Rectal smooth muscle tissue (tissue), 1 donor: ENCODE measurements at regions not wholly inside any gene's neighbourhood (a gene's known extent, or its start where the extent isn't known, plus 50 kb on each side); places are given as distances from the start of the nearest gene placed in this dataset.
"Not testable (repeated sequence)": the region's sequence is repeated elsewhere in the genome, so short reads cannot be mapped to it uniquely, and the experiment has no call there.

Experiments used
- H3K27ac ChIP-seq: one replicate; pipeline ENCODE4 v1.7.0; 2013; ENCODE audit warnings: low read depth, low read length, inconsistent platforms
- H3K27me3 ChIP-seq: one replicate; pipeline ENCODE4 v1.7.0; 2013; ENCODE audit warnings: low read length; ENCODE audit not compliant: control insufficient read depth, insufficient read depth
- H3K36me3 ChIP-seq: one replicate; pipeline ENCODE4 v1.7.0; 2013; ENCODE audit warnings: low read length; ENCODE audit not compliant: control insufficient read depth, insufficient read depth
- H3K4me1 ChIP-seq: one replicate; pipeline ENCODE4 v1.7.0; 2013; ENCODE audit warnings: low read length; ENCODE audit not compliant: control insufficient read depth, insufficient read depth
- H3K4me3 ChIP-seq: one replicate; pipeline ENCODE4 v1.7.0; 2013; ENCODE audit warnings: low read length
- H3K9ac ChIP-seq: one replicate; pipeline ENCODE4 v1.7.0; 2013; ENCODE audit warnings: low read length

- Histone ChIP-seq H3K9ac (no peak overlapping the region), H3K27me3 (no peaks in the 10 kb centered on the region), H3K4me1 (no peaks in the 10 kb centered on the region), H3K27ac (no peak overlapping the region), H3K4me3 (no peak overlapping the region), H3K36me3 (no peaks in the 10 kb centered on the region)
Measured at GRCh38 chrX:39779952-39780783, 317.6 kb downstream of the BCOR start.

- Histone ChIP-seq H3K36me3 (no peaks in the 10 kb centered on the region), H3K9ac (no peak overlapping the region), H3K27ac (no peak overlapping the region), H3K4me3 (no peak overlapping the region), H3K27me3 (no peaks in the 10 kb centered on the region), H3K4me1 (no peaks in the 10 kb centered on the region)
Measured at GRCh38 chrX:39782276-39782675, 315.5 kb downstream of the BCOR start.

- Histone ChIP-seq H3K4me3 (no peak overlapping the region), H3K4me1 (no peaks in the 10 kb centered on the region), H3K27me3 (no peaks in the 10 kb centered on the region), H3K36me3 (no peaks in the 10 kb centered on the region), H3K27ac (no peak overlapping the region), H3K9ac (no peak overlapping the region)
Measured at GRCh38 chrX:39787999-39788398, 309.8 kb downstream of the BCOR start.

GRCh38 chrX:39788521-39788920, 309.2 kb downstream of the BCOR start:
- Histone ChIP-seq H3K36me3 (no peaks in the 10 kb centered on the region), H3K27me3 (no peaks in the 10 kb centered on the region), H3K4me1 (no peaks in the 10 kb centered on the region), H3K4me3 (no peak overlapping the region), H3K27ac (no peak overlapping the region), H3K9ac (no peak overlapping the region)

- no peaks in the 10 kb centered on the region for H3K27me3 ChIP-seq
- no peak overlapping the region for H3K27ac ChIP-seq
- H3K4me1 ChIP-seq: no peaks in the 10 kb centered on the region
- H3K9ac ChIP-seq: no peak overlapping the region
- H3K4me3 ChIP-seq: no peak overlapping the region
- no peaks in the 10 kb centered on the region for H3K36me3 ChIP-seq
Measured at GRCh38 chrX:39791691-39792090, 306.1 kb downstream of the BCOR start.

GRCh38 chrX:39795605-39796004, 302.2 kb downstream of the BCOR start:
- Histone ChIP-seq H3K4me1 (no peaks in the 10 kb centered on the region), H3K27me3 (no peaks in the 10 kb centered on the region), H3K4me3 (no peak overlapping the region), H3K9ac (no peak overlapping the region), H3K27ac (no peak overlapping the region), H3K36me3 (no peaks in the 10 kb centered on the region)

- Histone ChIP-seq H3K4me3 (no peak overlapping the region), H3K4me1 (no peaks in the 10 kb centered on the region), H3K27me3 (no peaks in the 10 kb centered on the region), H3K36me3 (no peaks in the 10 kb centered on the region), H3K27ac (no peak overlapping the region), H3K9ac (no peak overlapping the region)
Measured at GRCh38 chrX:39796856-39797255, 300.9 kb downstream of the BCOR start.

GRCh38 chrX:39798488-39798887, 299.3 kb downstream of the BCOR start:
- not testable (repeated sequence) for H3K27ac ChIP-seq, H3K27me3 ChIP-seq, H3K4me1 ChIP-seq, H3K4me3 ChIP-seq, H3K36me3 ChIP-seq, H3K9ac ChIP-seq

GRCh38 chrX:39802354-39802753, 295.4 kb downstream of the BCOR start:
- Histone ChIP-seq H3K27ac (no peak overlapping the region), H3K36me3 (no peaks in the 10 kb centered on the region), H3K4me3 (no peak overlapping the region), H3K4me1 (no peaks in the 10 kb centered on the region), H3K9ac (no peak overlapping the region), H3K27me3 (no peaks in the 10 kb centered on the region)

GRCh38 chrX:39802908-39803307, 294.9 kb downstream of the BCOR start:
- Histone ChIP-seq H3K4me1 (no peaks in the 10 kb centered on the region), H3K27me3 (no peaks in the 10 kb centered on the region), H3K9ac (no peak overlapping the region), H3K27ac (no peak overlapping the region), H3K4me3 (no peak overlapping the region), H3K36me3 (no peaks in the 10 kb centered on the region)

- no peak overlapping the region for H3K27ac ChIP-seq
- no peak overlapping the region for H3K4me3 ChIP-seq
- no peaks in the 10 kb centered on the region for H3K27me3 ChIP-seq
- no peak overlapping the region for H3K9ac ChIP-seq
- H3K4me1 ChIP-seq: no peaks in the 10 kb centered on the region
- no peaks in the 10 kb centered on the region for H3K36me3 ChIP-seq
Measured at GRCh38 chrX:39805022-39805421, 292.7 kb downstream of the BCOR start.

- no peaks in the 10 kb centered on the region for H3K27me3 ChIP-seq
- no peak overlapping the region for H3K27ac ChIP-seq
- no peak overlapping the region for H3K4me3 ChIP-seq
- H3K4me1 ChIP-seq: no peaks in the 10 kb centered on the region
- no peak overlapping the region for H3K9ac ChIP-seq
- no peaks in the 10 kb centered on the region for H3K36me3 ChIP-seq
Measured at GRCh38 chrX:39805825-39806224, 291.9 kb downstream of the BCOR start.

GRCh38 chrX:39808471-39808917, 289.3 kb downstream of the BCOR start:
- H3K4me3 ChIP-seq: no peak overlapping the region
- no peaks in the 10 kb centered on the region for H3K27me3 ChIP-seq
- H3K9ac ChIP-seq: no peak overlapping the region
- H3K36me3 ChIP-seq: no peaks in the 10 kb centered on the region
- no peaks in the 10 kb centered on the region for H3K4me1 ChIP-seq
- H3K27ac ChIP-seq: no peak overlapping the region
